MV-4-11 (cell line): ENCODE measurements at regions not wholly inside any gene's neighbourhood (a gene's known extent, or its start where the extent isn't known, plus 50 kb on each side); places are given as distances from the start of the nearest gene placed in this dataset.
"Not testable (repeated sequence)": the region's sequence is repeated elsewhere in the genome, so short reads cannot be mapped to it uniquely, and the experiment has no call there.

Source experiments
- DNase-seq: peaks from one replicate; lab custom pipeline; 2025; lab: John Stamatoyannopoulos, UW

- DNase-seq: no peak
Observed at GRCh38 chr5:84885485-84886258, 501.0 kb upstream of the EDIL3 start.

- DNase-seq: no peak
Observed at GRCh38 chr5:84881737-84882136, 497.1 kb upstream of the EDIL3 start.

DNA sequence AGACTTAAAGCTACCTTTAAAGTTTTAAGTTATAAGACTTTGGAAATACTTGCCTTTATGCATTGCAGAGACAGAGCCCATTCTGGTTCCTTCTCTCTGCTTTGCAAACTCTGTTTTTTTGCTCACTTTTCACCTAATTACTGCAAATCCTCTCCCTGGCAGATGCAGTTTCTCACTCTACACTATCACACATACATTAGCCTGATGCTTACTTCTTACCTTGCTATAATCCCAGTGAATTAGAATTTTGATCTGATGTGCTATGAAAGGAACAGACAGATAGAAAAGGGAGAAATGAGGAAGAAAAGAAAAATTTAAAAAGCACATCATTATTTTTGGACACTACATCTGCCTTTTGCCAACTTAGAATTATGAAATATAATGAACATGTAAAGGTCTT is 489.5 kb upstream of the EDIL3 start:
- DNase-seq: no peak

DNA sequence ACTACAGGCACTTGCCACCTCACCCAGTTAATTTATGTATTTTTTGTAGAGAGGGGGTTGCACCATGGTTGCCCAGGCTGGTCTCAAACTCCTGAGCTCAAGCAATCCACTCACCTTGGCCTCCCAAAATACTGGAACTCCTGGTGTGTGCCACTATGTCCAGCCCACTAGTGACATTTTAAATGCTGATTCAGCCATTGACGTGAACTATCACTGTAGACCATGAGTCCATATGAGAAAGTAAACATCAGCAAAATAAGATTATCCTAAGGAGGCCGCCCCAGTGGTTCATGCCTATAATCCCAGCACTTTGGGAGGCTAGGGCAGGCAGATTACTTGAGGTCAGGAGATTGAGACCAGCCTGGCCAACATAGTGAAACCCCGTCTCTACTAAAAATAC is 488.1 kb upstream of the EDIL3 start:
- no peak for DNase-seq

- DNase-seq: peak; percentile 81
Observed at GRCh38 chr5:84870369-84870768, 485.7 kb upstream of the EDIL3 start.

DNA sequence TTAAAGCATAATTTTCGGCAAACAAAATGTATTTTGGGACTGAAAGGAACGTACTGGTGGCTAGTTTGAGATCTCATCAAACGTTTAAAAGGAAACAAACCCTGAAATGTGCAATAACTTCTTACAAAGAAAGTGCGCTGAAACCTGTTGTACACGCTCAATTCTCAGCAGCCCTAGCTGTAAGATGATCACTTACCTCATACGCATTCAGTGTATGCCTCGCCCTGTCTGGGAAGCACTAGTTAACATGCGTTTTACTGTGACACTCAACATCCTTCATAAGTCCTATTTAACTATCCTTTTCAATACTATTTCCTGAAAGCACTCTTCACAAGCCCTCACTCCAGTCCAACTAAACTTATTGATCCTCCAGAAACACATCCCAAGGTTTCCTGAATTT is 485.0 kb upstream of the EDIL3 start:
- DNase-seq: no peak

GRCh38 chr5:84863936-84864335 is 479.3 kb upstream of the EDIL3 start:
- not testable (repeated sequence) for DNase-seq

- DNase-seq: no peak
Observed at GRCh38 chr5:84863020-84863419, 478.3 kb upstream of the EDIL3 start.

GRCh38 chr5:84862132-84862531 is 477.5 kb upstream of the EDIL3 start:
- no peak for DNase-seq

- no peak for DNase-seq
Observed at GRCh38 chr5:84861306-84861705, 476.6 kb upstream of the EDIL3 start.

DNA sequence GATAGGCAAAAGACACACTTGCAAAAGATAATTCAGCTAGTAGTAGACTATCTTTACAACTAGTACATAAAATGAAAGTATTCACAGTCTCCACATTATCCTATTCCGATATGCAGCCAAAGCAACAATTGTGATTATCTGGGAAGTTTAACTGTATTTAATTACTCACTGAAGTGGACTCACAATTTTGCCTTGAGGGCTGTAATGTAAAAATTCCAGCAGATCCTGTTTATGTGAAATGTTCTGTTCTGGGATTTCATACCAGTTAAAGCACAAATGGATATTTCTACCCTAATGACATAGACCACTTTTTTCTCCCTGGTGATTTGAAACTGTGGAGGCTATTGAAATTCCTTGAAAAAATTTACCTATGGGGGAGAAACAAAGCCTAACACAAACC is 474.4 kb upstream of the EDIL3 start:
- no peak for DNase-seq

- no peak for DNase-seq
Observed at GRCh38 chr5:84831701-84832100, 447.0 kb upstream of the EDIL3 start.

DNA sequence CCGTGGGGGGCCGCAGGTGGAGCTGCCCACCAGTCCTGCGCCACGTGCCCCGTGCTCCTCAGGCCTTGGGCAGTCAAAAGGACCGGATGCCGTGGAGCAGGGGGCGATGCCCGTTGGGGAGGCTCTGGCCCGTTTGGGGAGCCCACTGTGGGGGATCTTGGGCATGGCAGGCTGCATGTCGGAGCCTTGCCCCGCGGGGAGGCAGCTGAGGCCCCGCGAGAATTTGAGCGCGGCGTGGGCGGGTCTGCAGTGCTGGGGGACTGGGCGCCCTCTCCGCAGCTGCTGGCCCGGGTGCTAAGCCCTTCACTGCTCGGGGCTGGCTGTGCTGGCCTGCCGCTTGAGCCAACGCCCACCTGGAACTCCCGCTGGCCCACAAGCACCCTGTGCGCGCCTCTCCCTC is 445.6 kb upstream of the EDIL3 start:
- DNase-seq: no peak

- no peak for DNase-seq
Observed at GRCh38 chr5:84825606-84826005, 440.9 kb upstream of the EDIL3 start.

GRCh38 chr5:84821924-84822323 is 437.2 kb upstream of the EDIL3 start:
- DNase-seq: no peak

- no peak for DNase-seq
Observed at GRCh38 chr5:84817953-84818352, 433.3 kb upstream of the EDIL3 start.

DNA sequence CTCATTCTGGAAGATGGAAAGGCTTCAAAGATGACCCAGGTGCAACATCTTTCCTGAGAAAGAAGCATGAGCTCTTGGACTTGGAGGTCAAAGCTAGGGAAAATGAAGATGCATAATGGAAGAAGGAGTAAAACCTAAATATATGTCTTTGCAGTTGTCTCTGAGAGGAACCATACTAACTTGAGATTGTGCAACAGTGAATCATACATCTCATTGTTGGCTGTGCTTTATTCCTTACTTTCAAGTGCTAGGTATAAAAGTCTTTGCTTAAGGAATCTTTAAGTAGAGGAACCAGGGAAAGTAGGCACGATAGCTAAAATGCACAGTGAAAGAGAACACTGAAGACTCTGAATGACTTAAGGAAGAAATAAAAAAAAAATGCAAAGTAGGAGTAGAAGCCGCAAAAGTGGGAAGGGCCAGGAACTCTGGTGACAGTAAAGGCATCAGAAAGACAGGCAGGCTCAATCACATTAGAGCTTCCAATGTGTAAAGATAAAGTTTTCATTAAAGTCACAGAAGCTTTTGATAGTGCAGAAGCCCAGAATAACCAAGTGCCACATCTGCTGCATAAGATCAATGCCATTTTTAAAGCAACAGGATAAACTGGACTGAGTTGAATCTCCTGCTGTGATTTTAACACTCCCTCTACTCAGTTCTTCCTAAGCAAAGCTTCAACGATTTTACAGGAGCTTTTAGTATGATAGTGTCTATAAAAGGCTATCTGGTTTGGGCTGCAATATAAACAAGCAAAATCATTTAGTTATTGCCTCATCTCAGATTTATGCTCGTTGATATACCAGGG is 432.3 kb upstream of the EDIL3 start:
- no peak for DNase-seq

DNA sequence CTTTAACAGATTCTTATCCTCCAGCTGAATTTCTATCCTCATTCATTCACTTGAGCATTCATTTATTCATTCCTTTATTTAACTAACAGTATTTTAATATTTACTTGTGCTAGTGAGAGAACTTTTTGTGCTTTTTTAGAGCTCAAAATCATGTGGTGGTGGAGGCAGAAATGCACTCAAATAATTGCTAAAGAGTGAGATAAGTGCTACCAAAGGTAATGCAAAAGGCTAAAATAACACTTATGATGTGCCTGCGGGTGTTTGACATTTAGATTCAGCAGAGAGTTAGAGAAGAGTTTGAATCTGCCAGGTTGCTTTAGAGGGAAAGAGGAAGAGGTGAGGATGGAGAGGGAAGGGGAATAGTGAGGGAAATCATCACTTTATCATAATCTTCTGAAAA is 431.5 kb upstream of the EDIL3 start:
- DNase-seq: no peak

- no peak for DNase-seq
Observed at GRCh38 chr5:84805473-84805872, 420.8 kb upstream of the EDIL3 start.

GRCh38 chr5:84796399-84796798 is 411.7 kb upstream of the EDIL3 start:
- DNase-seq: no peak

GRCh38 chr5:84794486-84795035 is 409.9 kb upstream of the EDIL3 start:
- no peak for DNase-seq

- no peak for DNase-seq
Observed at GRCh38 chr5:84791730-84792129, 407.1 kb upstream of the EDIL3 start.

DNA sequence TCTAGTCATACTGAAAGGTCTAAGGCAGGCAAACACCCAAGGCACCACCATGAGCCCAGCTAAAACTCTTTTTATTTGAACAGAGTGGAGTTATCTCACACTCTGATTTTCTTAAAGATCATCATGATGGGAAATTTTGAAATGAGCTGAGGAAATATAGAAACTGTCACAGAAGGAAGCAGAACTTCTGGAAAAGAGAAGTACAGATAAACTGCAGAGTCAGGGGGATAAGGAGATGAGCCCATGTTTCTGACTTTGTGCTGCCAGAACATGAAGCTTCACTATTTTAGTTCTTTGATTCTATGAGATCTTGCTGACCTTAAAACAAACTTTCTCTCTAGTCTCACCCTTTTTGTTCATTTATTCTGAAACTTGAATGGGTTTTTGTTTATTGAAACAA is 406.5 kb upstream of the EDIL3 start:
- peak; percentile 72 for DNase-seq
